SH-SY5Y (cell line): ENCODE measurements at regions not wholly inside any gene's neighbourhood (a gene's known extent, or its start where the extent isn't known, plus 50 kb on each side); places are given as distances from the start of the nearest gene placed in this dataset.

Experiments
- GATA2 ChIP-seq: IDR thresholded peaks from 2 replicates; pipeline ENCODE4 v1.6.1; 2011; ENCODE audit warnings: mild to moderate bottlenecking, low read depth, low read length
- GATA3 ChIP-seq: IDR thresholded peaks from 2 replicates; pipeline ENCODE4 v1.6.1; 2011; ENCODE audit warnings: low read depth, mild to moderate bottlenecking, low read length, moderate library complexity

DNA sequence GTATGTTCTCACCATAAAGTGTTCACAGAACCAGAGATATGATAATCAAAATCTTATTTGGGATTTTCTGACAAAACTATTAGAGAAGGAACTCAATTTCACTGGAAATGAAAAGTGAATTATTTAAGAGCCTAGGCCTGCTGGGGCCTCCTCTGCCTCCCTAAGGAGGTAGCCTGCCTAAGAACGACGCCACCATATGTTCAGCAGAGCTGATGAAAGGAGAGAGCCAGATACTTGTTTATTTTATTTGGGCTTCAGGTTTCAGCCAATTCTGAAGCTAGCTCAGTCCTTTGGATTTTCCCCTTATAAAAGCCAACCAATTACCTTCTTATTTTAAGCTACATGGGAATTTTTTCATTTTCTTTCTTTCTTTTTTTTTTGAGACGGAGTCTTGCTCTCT, 433.1 kb upstream of the MAP2 start:
- TF ChIP-seq GATA2 (no peak), GATA3 (no peak)
